BLaER1 treated with 17β-estradiol and CSF1 and Interleukin-3, amounts not matched to agents 10 nM and 100 nM (cell line): ENCODE measurements at regions not wholly inside any gene's neighbourhood (a gene's known extent, or its start where the extent isn't known, plus 50 kb on each side); places are given as distances from the start of the nearest gene placed in this dataset.

Experiments used
- H3K27ac ChIP-seq, 11 experiments: shearing (Covaris generic); formaldehyde crosslinking; 2 replicates each; pipeline ENCODE4 v1.8.1; 2022
- H3K27me3 ChIP-seq, 11 experiments: shearing (Covaris generic); formaldehyde crosslinking; 2 replicates each; pipeline ENCODE4 v1.8.1; 2022
- H3K36me3 ChIP-seq, 11 experiments: shearing (Covaris generic); formaldehyde crosslinking; 2 replicates each; pipeline ENCODE4 v1.8.1; 2022
- H3K4me1 ChIP-seq, 10 experiments: shearing (Covaris generic); formaldehyde crosslinking; 2 replicates each; pipeline ENCODE4 v1.8.1; 2022
- H3K4me2 ChIP-seq, 11 experiments: shearing (Covaris generic); formaldehyde crosslinking; 2 replicates each; pipeline ENCODE4 v1.8.1; 2022
- H3K4me3 ChIP-seq, 10 experiments: shearing (Covaris generic); formaldehyde crosslinking; 2 replicates each; pipeline ENCODE4 v1.8.1; 2022
- H3K9ac ChIP-seq, 11 experiments: shearing (Covaris generic); formaldehyde crosslinking; 2 replicates each; pipeline ENCODE4 v1.8.1; 2022
- H3K9me3 ChIP-seq, 11 experiments: shearing (Covaris generic); formaldehyde crosslinking; replicated peaks in 1 of 11; 2 replicates each; pipeline ENCODE4 v1.8.1; 2022
- H4K20me1 ChIP-seq, 11 experiments: shearing (Covaris generic); formaldehyde crosslinking; 2 replicates each; pipeline ENCODE4 v1.8.1; 2022
- Cebpa-rat ChIP-seq, 11 experiments: shearing (Covaris generic); IDR thresholded peaks; 2 replicates each; pipeline ENCODE4 v1.8.1; 2022

DNA sequence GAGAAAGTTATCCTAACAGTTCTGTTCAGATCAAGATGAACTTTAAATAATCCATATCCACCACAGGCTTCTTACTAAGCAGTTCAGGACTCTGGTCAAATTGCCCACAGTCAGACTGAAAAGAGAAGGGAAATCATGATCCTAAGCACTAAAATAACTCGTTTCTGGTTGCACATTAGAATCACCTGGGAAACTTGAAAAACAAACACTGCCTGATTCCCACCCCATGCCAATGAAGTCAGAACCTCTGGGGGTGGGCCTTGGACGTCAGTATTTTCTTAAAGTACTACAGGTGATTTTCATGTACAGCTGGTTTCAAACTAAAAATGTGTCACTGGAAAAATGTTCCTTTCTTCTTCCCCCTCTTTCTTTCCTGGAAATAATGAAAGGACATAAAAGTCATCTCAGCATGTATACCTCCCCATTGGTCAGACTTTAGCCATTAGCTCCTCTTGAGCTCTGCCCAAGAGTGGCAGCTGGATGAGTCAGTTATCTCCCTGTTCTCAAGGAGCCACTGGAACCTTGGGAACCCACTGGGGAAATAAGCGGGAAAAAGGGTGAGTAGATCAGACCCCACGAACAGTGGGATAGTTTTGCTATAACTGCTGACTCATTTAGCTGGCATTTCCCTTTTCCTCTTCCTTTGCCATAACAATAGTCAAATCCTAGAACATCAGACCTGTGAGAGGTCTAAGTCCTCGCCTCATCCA lies 75.3 kb upstream of the IL6 start:
- Histone ChIP-seq H3K4me3 (no peak overlapping the region), H3K36me3 (peaks cover 0 to 33% (median 0%) of the 10 kb centered on the region in 11 experiments; a peak in 7 of 22 replicates), H4K20me1 (no peaks in the 10 kb centered on the region), H3K9me3 (peaks cover 27 to 61% (median 38%) of the 10 kb centered on the region in 11 experiments), H3K4me2 (peak overlapping the region in 3 of 11 experiments; percentile 8 to 60 (median 28); a peak in 6 of 22 replicates), H3K9ac (no peak overlapping the region), H3K27me3 (no peaks in the 10 kb centered on the region), H3K27ac (0 out of 22 replicates have a peak overlapping the region, but pooled peaks of 2 of the 11 experiments have one; percentile 9 to 19), H3K4me1 (peaks cover 0 to 31% (median 0%) of the 10 kb centered on the region in 10 experiments; a peak in 6 of 20 replicates)
- no peak for TF ChIP-seq Cebpa-rat (IDR thresholded peaks at IDR 0.05)

- Histone ChIP-seq H3K36me3 (peaks cover 0 to 39% (median 0%) of the 10 kb centered on the region in 11 experiments; a peak in 7 of 22 replicates), H3K27me3 (no peaks in the 10 kb centered on the region), H3K27ac (no peak overlapping the region), H3K9me3 (peaks cover 34 to 61% (median 40%) of the 10 kb centered on the region in 11 experiments), H3K4me1 (peaks cover 0 to 29% (median 0%) of the 10 kb centered on the region in 10 experiments; a peak in 6 of 20 replicates), H3K4me2 (peak overlapping the region in 2 of 11 experiments; percentile 8 to 28; a peak in 3 of 22 replicates), H3K9ac (no peak overlapping the region), H4K20me1 (no peaks in the 10 kb centered on the region), H3K4me3 (no peak overlapping the region)
- TF ChIP-seq Cebpa-rat (IDR thresholded peaks at IDR 0.05), result no peak
Observed at GRCh38 chr7:22651036-22651435, 76.0 kb upstream of the IL6 start.

DNA sequence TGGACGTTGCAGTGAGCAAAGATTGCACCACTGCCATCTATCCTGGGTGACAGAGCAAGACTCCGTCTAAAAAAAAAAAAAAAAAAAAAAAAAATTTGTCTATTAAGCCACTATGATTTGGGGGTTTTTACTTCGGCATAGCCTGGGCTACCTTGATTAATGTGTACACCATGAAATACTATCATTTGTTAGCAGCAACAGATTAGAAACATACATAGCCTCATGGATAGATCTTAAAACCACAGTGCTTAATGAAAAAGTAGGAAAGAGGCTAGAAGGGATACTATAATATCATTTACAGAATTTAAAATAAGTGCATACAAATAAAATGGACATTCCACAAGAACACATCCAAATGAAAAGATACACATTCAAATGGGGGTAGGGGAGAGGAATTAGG lies 77.3 kb upstream of the IL6 start:
- no peak overlapping the region for H3K27ac ChIP-seq
- peaks cover 0 to 27% (median 0%) of the 10 kb centered on the region in 10 experiments; a peak in 6 of 20 replicates for H3K4me1 ChIP-seq
- no peaks in the 10 kb centered on the region for H4K20me1 ChIP-seq
- no peak overlapping the region for H3K9ac ChIP-seq
- peaks cover 0 to 40% (median 0%) of the 10 kb centered on the region in 11 experiments; a peak in 7 of 22 replicates for H3K36me3 ChIP-seq
- no peaks in the 10 kb centered on the region for H3K27me3 ChIP-seq
- TF ChIP-seq Cebpa-rat (IDR thresholded peaks at IDR 0.05), result no peak
- no peak overlapping the region for H3K4me2 ChIP-seq
- H3K4me3 ChIP-seq, result no peak overlapping the region
- H3K9me3 ChIP-seq, result peaks cover 47 to 68% (median 50%) of the 10 kb centered on the region in 11 experiments

- Histone ChIP-seq H3K4me1 (peaks cover 0 to 15% (median 0%) of the 10 kb centered on the region in 10 experiments; a peak in 6 of 20 replicates), H3K27me3 (no peaks in the 10 kb centered on the region), H3K9ac (no peak overlapping the region), H3K4me2 (peak overlapping the region in 2 of 11 experiments; percentile 8 to 26; a peak in 2 of 22 replicates), H3K4me3 (0 out of 20 replicates have a peak overlapping the region, but pooled peaks of 1 of the 10 experiments have one; percentile 17), H3K9me3 (peaks cover 54 to 82% (median 70%) of the 10 kb centered on the region in 11 experiments), H3K27ac (no peak overlapping the region), H4K20me1 (no peaks in the 10 kb centered on the region), H3K36me3 (peaks cover 0 to 35% (median 0%) of the 10 kb centered on the region in 11 experiments; a peak in 7 of 22 replicates)
- no peak for TF ChIP-seq Cebpa-rat (IDR thresholded peaks at IDR 0.05)
Observed at GRCh38 chr7:22647451-22648257, 79.3 kb upstream of the IL6 start.

- Histone ChIP-seq H4K20me1 (no peaks in the 10 kb centered on the region), H3K36me3 (peaks cover 0 to 32% (median 0%) of the 10 kb centered on the region in 11 experiments; a peak in 7 of 22 replicates), H3K4me2 (no peak overlapping the region), H3K4me3 (peak overlapping the region in 1 of 10 experiments; percentile 6; a peak in 2 of 20 replicates), H3K9me3 (peaks cover 60 to 92% (median 85%) of the 10 kb centered on the region in 11 experiments), H3K9ac (no peak overlapping the region), H3K4me1 (0 out of 20 replicates have a peak, but pooled peaks cover 0 to 9% (median 0%) of the 10 kb centered on the region in 10 experiments), H3K27ac (no peak overlapping the region), H3K27me3 (no peaks in the 10 kb centered on the region)
- TF ChIP-seq Cebpa-rat (IDR thresholded peaks at IDR 0.05), result no peak
Observed at GRCh38 chr7:22645418-22646181, 81.4 kb upstream of the IL6 start.

- Histone ChIP-seq H3K27ac (no peak overlapping the region), H3K9me3 (peaks cover 41 to 75% (median 62%) of the 10 kb centered on the region in 11 experiments), H3K27me3 (no peaks in the 10 kb centered on the region), H3K4me2 (no peak overlapping the region), H3K9ac (no peak overlapping the region), H3K4me1 (0 out of 20 replicates have a peak, but pooled peaks cover 0 to 4% (median 0%) of the 10 kb centered on the region in 10 experiments), H4K20me1 (no peaks in the 10 kb centered on the region), H3K4me3 (no peak overlapping the region), H3K36me3 (peaks cover 0 to 14% (median 0%) of the 10 kb centered on the region in 11 experiments; a peak in 7 of 22 replicates)
- no peak for TF ChIP-seq Cebpa-rat (IDR thresholded peaks at IDR 0.05)
Observed at GRCh38 chr7:22642454-22642853, 84.5 kb upstream of the IL6 start.

GRCh38 chr7:22640269-22640668 lies 86.7 kb upstream of the IL6 start:
- no peak overlapping the region for H3K4me2 ChIP-seq

DNA sequence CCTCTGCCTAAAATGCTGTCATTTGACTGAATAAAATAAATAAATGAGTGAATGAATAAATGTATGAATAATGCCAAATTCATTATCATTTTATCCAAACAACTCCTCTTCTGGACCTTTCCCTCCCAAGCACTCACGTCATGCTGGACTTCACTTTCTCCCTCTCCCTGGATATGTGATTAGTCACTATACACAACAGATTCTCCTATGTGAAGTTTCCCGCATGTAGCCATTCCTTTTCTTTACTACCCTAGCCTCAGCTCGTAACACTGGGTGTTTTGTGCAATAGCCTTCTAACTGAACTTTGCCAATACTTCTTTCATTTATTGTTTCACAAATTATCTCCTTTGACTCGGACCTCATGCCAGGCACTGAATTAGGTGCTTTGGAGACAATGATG lies 87.6 kb upstream of the IL6 start:
- Histone ChIP-seq H3K9ac (no peak overlapping the region), H3K4me1 (no peaks in the 10 kb centered on the region), H3K9me3 (peaks cover 15 to 44% (median 34%) of the 10 kb centered on the region in 11 experiments), H3K36me3 (no peaks in the 10 kb centered on the region; a peak in 1 of 22 replicates), H3K27me3 (no peaks in the 10 kb centered on the region), H3K4me3 (no peak overlapping the region), H4K20me1 (no peaks in the 10 kb centered on the region), H3K4me2 (no peak overlapping the region), H3K27ac (no peak overlapping the region)
- TF ChIP-seq Cebpa-rat (IDR thresholded peaks at IDR 0.05), result no peak

More at GRCh38 chr7:22640269-22640668, 86.7 kb upstream of the IL6 start:
- TF ChIP-seq Cebpa-rat (IDR thresholded peaks at IDR 0.05), result no peak
- Histone ChIP-seq H3K4me1 (no peaks in the 10 kb centered on the region), H3K9ac (no peak overlapping the region), H3K9me3 (peaks cover 22 to 53% (median 42%) of the 10 kb centered on the region in 11 experiments), H3K4me3 (no peak overlapping the region), H3K36me3 (no peaks in the 10 kb centered on the region; a peak in 1 of 22 replicates), H3K27ac (no peak overlapping the region), H4K20me1 (no peaks in the 10 kb centered on the region), H3K27me3 (no peaks in the 10 kb centered on the region)
